B cell (primary cell): ENCODE measurements at regions not wholly inside any gene's neighbourhood (a gene's known extent, or its start where the extent isn't known, plus 50 kb on each side); places are given as distances from the start of the nearest gene placed in this dataset.

Source experiments
- ATAC-seq: fragments of 200-7000 bp; cut with Tn5 transposase; one replicate; pipeline ENCODE4 v1.10.0; 2021; ENCODE audit warnings: low read depth, mild to moderate bottlenecking, moderate number of reproducible peaks, moderate library complexity
- CTCF ChIA-PET: fragments of 350-600 bp; sonication (Branson Sonifier 250); formaldehyde crosslinking; loops from one replicate; lab custom pipeline; 2021; ENCODE audit warnings: antibody characterized with exemption, inconsistent platforms; lab: Charles Lee
- POLR2A ChIA-PET: fragments of 350-600 bp; sonication (Branson Sonifier 250); formaldehyde crosslinking; loops from one replicate; lab custom pipeline; 2021; ENCODE audit warnings: antibody characterized with exemption; lab: Charles Lee
- DNase-seq: peaks from one replicate; pipeline ENCODE4 v3.0.0; 2013
- H2AFZ ChIP-seq: 2 replicates; pipeline ENCODE4 v1.6.1; 2012; ENCODE audit warnings: mild to moderate bottlenecking, low read depth, low read length; ENCODE audit not compliant: insufficient read depth, poor library complexity, severe bottlenecking
- H3K27ac ChIP-seq, 2 donors: 1 replicate in 1 of 2; 2 replicates in 1 of 2; pipeline ENCODE4 v1.5.1; 2012 to 2013; ENCODE audit warnings: low read length in 2 of 2, mild to moderate bottlenecking in 2 of 2, moderate library complexity in 1 of 2
- H3K27me3 ChIP-seq, 4 experiments: fragments of 200-600 bp in 1 of 4; sonication (generic) in 1 of 4; replicated peaks in 1 of 4; 1 replicate in 2 of 4; 2 replicates in 2 of 4; pipeline versions ENCODE4 v1.6.1 to v1.7.0; 2013 to 2016; ENCODE audit warnings: low read length in 3 of 4, mild to moderate bottlenecking in 2 of 4, mixed read lengths in 1 of 4, moderate library complexity in 1 of 4; ENCODE audit not compliant: insufficient read depth in 4 of 4, control insufficient read depth in 3 of 4; ENCODE audit errors: control extremely low read depth in 1 of 4
- H3K36me3 ChIP-seq, 2 experiments: replicated peaks in 1 of 2; 1 replicate in 1 of 2; 2 replicates in 1 of 2; pipeline versions ENCODE4 v1.6.1 to v1.7.1; 2013; ENCODE audit warnings: low read length in 1 of 2; ENCODE audit not compliant: insufficient read depth in 2 of 2, control insufficient read depth in 1 of 2; ENCODE audit errors: control extremely low read depth in 1 of 2, extremely low read depth in 1 of 2
- H3K4me1 ChIP-seq, 2 donors: fragments of 200-600 bp in 1 of 2; sonication (generic) in 1 of 2; 1 replicate in 1 of 2; 2 replicates in 1 of 2; pipeline versions ENCODE4 v1.5.1 to v1.6.1; 2013 to 2017; ENCODE audit warnings: low read length in 2 of 2; ENCODE audit not compliant: control insufficient read depth in 2 of 2, insufficient read depth in 2 of 2
- H3K4me2 ChIP-seq: replicated peaks from 2 replicates; pipeline ENCODE3; 2012; ENCODE audit warnings: mild to moderate bottlenecking, low read depth, low read length; ENCODE audit not compliant: poor library complexity, severe bottlenecking
- H3K4me3 ChIP-seq, 5 experiments: fragments of 200-600 bp in 1 of 5; sonication (generic) in 1 of 5; 1 replicate in 3 of 5; 2 replicates in 2 of 5; pipeline versions ENCODE4 v1.5.1 to v1.7.0; 2011 to 2016; ENCODE audit warnings: low read length in 4 of 5, mild to moderate bottlenecking in 4 of 5, low read depth in 2 of 5, control low read depth in 1 of 5, moderate library complexity in 1 of 5; ENCODE audit not compliant: insufficient read depth in 1 of 5; ENCODE audit errors: control extremely low read depth in 1 of 5, extremely low read depth in 1 of 5
- H3K79me2 ChIP-seq: fragments of 200-600 bp; sonication (generic); one replicate; pipeline ENCODE4 v1.6.0; 2016; ENCODE audit warnings: low read length; ENCODE audit not compliant: control insufficient read depth, insufficient read depth
- H3K9ac ChIP-seq: fragments of 200-600 bp; sonication (generic); 2 replicates; pipeline ENCODE4 v1.6.1; 2017; ENCODE audit warnings: mild to moderate bottlenecking, low read length, moderate library complexity
- H3K9me3 ChIP-seq, 3 donors: one replicate each; pipeline versions ENCODE4 v1.6.1 to v1.7.1; 2013; ENCODE audit warnings: low read length in 2 of 3; ENCODE audit not compliant: control insufficient read depth in 2 of 3, insufficient read depth in 1 of 3; ENCODE audit errors: control extremely low read depth in 1 of 3
- H4K20me1 ChIP-seq: 2 replicates; pipeline ENCODE4 v1.6.0; 2012; ENCODE audit warnings: mild to moderate bottlenecking, low read length; ENCODE audit not compliant: insufficient read depth, control insufficient read depth, poor library complexity, severe bottlenecking
- H3K27ac Mint-ChIP-seq: one replicate; pipeline ENCODE4 v1.8.0; 2021; ENCODE audit warnings: mixed read lengths
- H3K27me3 Mint-ChIP-seq: one replicate; pipeline ENCODE4 v1.8.0; 2021; ENCODE audit warnings: mixed read lengths
- H3K4me1 Mint-ChIP-seq: one replicate; pipeline ENCODE4 v1.8.0; 2021; ENCODE audit warnings: mixed read lengths
- H3K4me3 Mint-ChIP-seq: one replicate; pipeline ENCODE4 v1.8.0; 2021; ENCODE audit warnings: mixed read lengths
- H3K9me3 Mint-ChIP-seq: one replicate; pipeline ENCODE4 v1.8.0; 2022; ENCODE audit warnings: mixed read lengths; ENCODE audit not compliant: insufficient read depth
- CTCF ChIP-seq: fragments of 200-600 bp; IDR thresholded peaks from one replicate; pipeline ENCODE4 v1.8.0; 2022; ENCODE audit warnings: antibody characterized with exemption, mild to moderate bottlenecking
- EZH2 ChIP-seq: IDR thresholded peaks from 2 replicates; pipeline ENCODE4 v1.6.1; 2012; ENCODE audit warnings: borderline replicate concordance, low read depth, mild to moderate bottlenecking, moderate library complexity, low read length; ENCODE audit not compliant: insufficient read depth, poor library complexity, severe bottlenecking
- WGBS: methylation state at CpG from one replicate; pipeline ENCODE4 v1.1.5; 2013; ENCODE audit warnings: missing lambda C conversion rate; ENCODE audit not compliant: insufficient coverage; 5-methylcytosine and 5-hydroxymethylcytosine counted together
- intact Hi-C: fragments of 100-400 bp; cut with micrococcal nuclease; formaldehyde crosslinking; loops from one replicate; pipeline ENCODE4 v1.10.0; 2022

- no peaks in the 10 kb centered on the region for H3K27me3 ChIP-seq
- H4K20me1 ChIP-seq: no peaks in the 10 kb centered on the region
- H3K4me3 ChIP-seq: no peak overlapping the region
- H3K36me3 ChIP-seq: no peaks in the 10 kb centered on the region
- H3K4me2 ChIP-seq: no peak overlapping the region
- H3K9ac ChIP-seq: no peak overlapping the region
- ATAC-seq (no peak), DNase-seq (no peak)
- no peak overlapping the region for H2AFZ ChIP-seq
- POLR2A ChIA-PET: no interaction called here
- 60% methylated on average over 1 of the region's 2 CpGs for WGBS
- intact Hi-C loops: no loop called here
- H3K4me1 Mint-ChIP-seq: no peaks in the 10 kb centered on the region
- no peak for TF ChIP-seq EZH2
- no peak for TF ChIP-seq CTCF
- H3K27ac ChIP-seq: no peak overlapping the region
- H3K4me1 ChIP-seq: no peaks in the 10 kb centered on the region
- CTCF ChIA-PET: no interaction called here
- no peaks in the 10 kb centered on the region for H3K9me3 Mint-ChIP-seq
- H3K9me3 ChIP-seq: no peaks in the 10 kb centered on the region
- no peaks in the 10 kb centered on the region for H3K79me2 ChIP-seq
- no peak overlapping the region for H3K27ac Mint-ChIP-seq
- H3K4me3 Mint-ChIP-seq: no peak overlapping the region
- no peaks in the 10 kb centered on the region for H3K27me3 Mint-ChIP-seq
Observed at GRCh38 chr3:181558870-181559269, 152.9 kb upstream of the SOX2 start.

GRCh38 chr3:181555681-181556080 lies 156.0 kb upstream of the SOX2 start:
- ATAC-seq (no peak), DNase-seq (no peak)
- WGBS: 90% methylated on average over 1 of the region's 3 CpGs
- Mint-ChIP-seq H3K9me3 (no peaks in the 10 kb centered on the region), H3K27ac (no peak overlapping the region), H3K27me3 (no peaks in the 10 kb centered on the region), H3K4me3 (no peak overlapping the region), H3K4me1 (no peaks in the 10 kb centered on the region)
- H3K9ac ChIP-seq: no peak overlapping the region
- no peaks in the 10 kb centered on the region for H3K27me3 ChIP-seq
- intact Hi-C loops: no loop called here
- ChIA-PET POLR2A (no interaction called here), CTCF (no interaction called here)
- no peaks in the 10 kb centered on the region for H3K9me3 ChIP-seq
- no peaks in the 10 kb centered on the region for H4K20me1 ChIP-seq
- H3K79me2 ChIP-seq: no peaks in the 10 kb centered on the region
- no peak overlapping the region for H3K27ac ChIP-seq
- H3K4me1 ChIP-seq: no peaks in the 10 kb centered on the region
- no peak overlapping the region for H3K4me3 ChIP-seq
- no peak overlapping the region for H2AFZ ChIP-seq
- TF ChIP-seq EZH2 (no peak), CTCF (no peak)
- H3K36me3 ChIP-seq: no peaks in the 10 kb centered on the region
- no peak overlapping the region for H3K4me2 ChIP-seq
